MCF 10A (cell line): ENCODE measurements at regions not wholly inside any gene's neighbourhood (a gene's known extent, or its start where the extent isn't known, plus 50 kb on each side); places are given as distances from the start of the nearest gene placed in this dataset.
A peak's percentile ranks its signal among the peaks of the same experiment; 100 is the strongest.
"Not testable (repeated sequence)": the region's sequence is repeated elsewhere in the genome, so short reads cannot be mapped to it uniquely, and the experiment has no call there.

Experiments
- BruUV-seq: library from RNA; stranded (reverse); fragments of 400-500 nt; replicated peaks from 2 replicates; lab custom pipeline; 2021; lab: Mats Ljungman, UMichigan
- CTCF ChIA-PET: fragments of 300-600 bp; sonication (Branson Sonifier 250); formaldehyde crosslinking; extraction: SDS; loops from one replicate; lab custom pipeline; 2021; ENCODE audit warnings: antibody characterized with exemption, inconsistent platforms; lab: Yijun Ruan, JAX
- POLR2A ChIA-PET: fragments of 300-600, 350-650 bp; sonication (Branson Sonifier 250); formaldehyde crosslinking; extraction: SDS; loops from one replicate; lab custom pipeline; 2020; ENCODE audit warnings: antibody characterized with exemption, inconsistent platforms; lab: Yijun Ruan, JAX
- DNase-seq: peaks from one replicate; pipeline ENCODE4 v3.0.0-alpha.2; 2018; ENCODE audit not compliant: unreplicated experiment
- H3K27ac Mint-ChIP-seq: one replicate; pipeline ENCODE4 v1.8.0; 2022; ENCODE audit warnings: mild to moderate bottlenecking, low read depth, mixed read lengths; ENCODE audit not compliant: unreplicated experiment
- H3K27me3 Mint-ChIP-seq: one replicate; pipeline ENCODE4 v1.8.0; 2022; ENCODE audit warnings: mixed read lengths; ENCODE audit not compliant: insufficient read depth, unreplicated experiment
- H3K36me3 Mint-ChIP-seq: one replicate; pipeline ENCODE4 v1.8.0; 2022; ENCODE audit warnings: mild to moderate bottlenecking, moderate library complexity, mixed read lengths; ENCODE audit not compliant: insufficient read depth, unreplicated experiment
- H3K4me1 Mint-ChIP-seq: one replicate; pipeline ENCODE4 v1.8.0; 2022; ENCODE audit warnings: mixed read lengths; ENCODE audit not compliant: insufficient read depth, unreplicated experiment
- H3K4me3 Mint-ChIP-seq: one replicate; pipeline ENCODE4 v1.8.0; 2022; ENCODE audit warnings: mild to moderate bottlenecking, moderate library complexity, mixed read lengths; ENCODE audit not compliant: unreplicated experiment
- H3K9me3 Mint-ChIP-seq: one replicate; pipeline ENCODE4 v1.8.0; 2022; ENCODE audit warnings: mixed read lengths; ENCODE audit not compliant: unreplicated experiment
- intact Hi-C: fragments of 100-400 bp; cut with micrococcal nuclease; formaldehyde crosslinking; loops from 2 replicates; pipeline ENCODE4 v1.14.1; 2022

- H3K4me3 Mint-ChIP-seq, POLR2A ChIA-PET, H3K27ac Mint-ChIP-seq, H3K4me1 Mint-ChIP-seq, H3K27me3 Mint-ChIP-seq, intact Hi-C loops, CTCF ChIA-PET, H3K9me3 Mint-ChIP-seq, DNase-seq, H3K36me3 Mint-ChIP-seq, BruUV-seq: not testable (repeated sequence)
Measured at GRCh38 chr20:26086195-26086594, 389.5 kb upstream of the ZNF337 start.

DNA sequence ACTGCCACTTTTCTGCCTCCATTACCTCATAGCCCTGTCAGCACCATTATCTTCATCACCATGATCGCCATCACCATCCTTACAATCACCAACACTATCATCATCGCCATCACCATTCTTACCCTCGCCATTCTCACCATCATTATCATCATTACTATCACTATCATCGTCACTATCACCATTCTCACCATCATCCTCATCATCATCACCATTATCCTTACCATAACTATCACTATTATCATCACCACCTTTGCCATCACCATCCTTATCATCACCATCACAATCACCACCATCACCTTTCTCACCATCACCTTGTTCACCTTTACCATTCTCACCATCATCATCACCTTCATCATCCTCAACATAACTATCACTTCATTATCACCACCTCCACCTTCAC lies 377.3 kb upstream of the ZNF337 start:
- H3K27ac Mint-ChIP-seq, H3K27me3 Mint-ChIP-seq, H3K9me3 Mint-ChIP-seq, BruUV-seq, H3K4me3 Mint-ChIP-seq, DNase-seq, POLR2A ChIA-PET, H3K36me3 Mint-ChIP-seq, CTCF ChIA-PET, H3K4me1 Mint-ChIP-seq, intact Hi-C loops: not testable (repeated sequence)

DNA sequence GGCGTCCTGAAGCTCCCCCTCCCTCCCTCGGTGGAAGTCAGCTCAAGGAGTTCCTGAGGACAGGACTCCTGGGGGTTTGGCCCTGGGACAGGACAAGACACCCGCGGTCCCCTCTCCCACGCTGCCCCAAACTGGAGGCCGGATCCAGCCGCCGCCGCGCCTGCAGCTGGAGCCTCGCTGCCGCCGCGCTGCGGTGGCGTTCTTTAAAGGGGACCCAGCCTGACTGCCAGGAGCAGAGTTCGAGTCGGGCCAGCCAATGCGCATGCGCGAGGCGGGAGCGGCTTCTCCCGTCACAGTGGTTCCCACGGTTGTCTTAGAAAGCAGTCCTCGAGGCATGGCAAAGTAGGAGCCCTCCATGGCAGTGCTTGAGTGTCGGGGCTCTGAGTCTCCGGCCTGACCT lies 362.7 kb upstream of the ZNF337 start:
- H3K36me3 Mint-ChIP-seq, BruUV-seq, DNase-seq, POLR2A ChIA-PET, H3K4me1 Mint-ChIP-seq, CTCF ChIA-PET, intact Hi-C loops, H3K9me3 Mint-ChIP-seq, H3K27ac Mint-ChIP-seq, H3K27me3 Mint-ChIP-seq, H3K4me3 Mint-ChIP-seq: not testable (repeated sequence)

GRCh38 chr20:26058446-26058845 lies 361.8 kb upstream of the ZNF337 start:
- H3K4me1 Mint-ChIP-seq, CTCF ChIA-PET, BruUV-seq, DNase-seq, H3K27ac Mint-ChIP-seq, H3K9me3 Mint-ChIP-seq, H3K27me3 Mint-ChIP-seq, intact Hi-C loops, H3K36me3 Mint-ChIP-seq, POLR2A ChIA-PET, H3K4me3 Mint-ChIP-seq: not testable (repeated sequence)

- H3K4me3 Mint-ChIP-seq, intact Hi-C loops, H3K4me1 Mint-ChIP-seq, H3K9me3 Mint-ChIP-seq, CTCF ChIA-PET, H3K27me3 Mint-ChIP-seq, H3K36me3 Mint-ChIP-seq, BruUV-seq, H3K27ac Mint-ChIP-seq, DNase-seq, POLR2A ChIA-PET: not testable (repeated sequence)
Measured at GRCh38 chr20:26057135-26057752, 360.6 kb upstream of the ZNF337 start.

GRCh38 chr20:26025792-26026191 lies 329.1 kb upstream of the ZNF337 start:
- POLR2A ChIA-PET, intact Hi-C loops, H3K4me1 Mint-ChIP-seq, CTCF ChIA-PET, BruUV-seq, H3K27ac Mint-ChIP-seq, H3K36me3 Mint-ChIP-seq, H3K4me3 Mint-ChIP-seq, H3K9me3 Mint-ChIP-seq, DNase-seq, H3K27me3 Mint-ChIP-seq: not testable (repeated sequence)

DNA sequence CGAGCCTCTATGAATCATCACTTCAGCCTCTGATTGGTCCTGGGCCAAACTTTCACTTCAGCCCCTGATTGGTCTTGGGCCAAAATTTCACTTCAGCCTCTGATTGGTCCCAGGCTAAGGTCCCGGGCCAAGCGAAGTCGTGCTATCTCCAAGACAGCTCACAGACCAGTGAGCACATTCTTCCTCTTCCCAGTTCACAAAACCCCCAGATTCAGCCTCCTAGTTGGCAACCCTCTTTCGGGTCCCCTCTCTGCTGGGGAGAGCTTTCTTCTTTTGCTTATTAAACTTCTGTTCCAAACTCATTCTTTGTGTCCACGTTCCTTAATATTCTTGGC lies 314.3 kb upstream of the ZNF337 start:
- POLR2A ChIA-PET, CTCF ChIA-PET, H3K9me3 Mint-ChIP-seq, BruUV-seq, H3K27me3 Mint-ChIP-seq, H3K27ac Mint-ChIP-seq, intact Hi-C loops, DNase-seq, H3K36me3 Mint-ChIP-seq, H3K4me1 Mint-ChIP-seq: not testable (repeated sequence)
- H3K4me3 Mint-ChIP-seq, result peak overlapping the region; percentile 98

DNA sequence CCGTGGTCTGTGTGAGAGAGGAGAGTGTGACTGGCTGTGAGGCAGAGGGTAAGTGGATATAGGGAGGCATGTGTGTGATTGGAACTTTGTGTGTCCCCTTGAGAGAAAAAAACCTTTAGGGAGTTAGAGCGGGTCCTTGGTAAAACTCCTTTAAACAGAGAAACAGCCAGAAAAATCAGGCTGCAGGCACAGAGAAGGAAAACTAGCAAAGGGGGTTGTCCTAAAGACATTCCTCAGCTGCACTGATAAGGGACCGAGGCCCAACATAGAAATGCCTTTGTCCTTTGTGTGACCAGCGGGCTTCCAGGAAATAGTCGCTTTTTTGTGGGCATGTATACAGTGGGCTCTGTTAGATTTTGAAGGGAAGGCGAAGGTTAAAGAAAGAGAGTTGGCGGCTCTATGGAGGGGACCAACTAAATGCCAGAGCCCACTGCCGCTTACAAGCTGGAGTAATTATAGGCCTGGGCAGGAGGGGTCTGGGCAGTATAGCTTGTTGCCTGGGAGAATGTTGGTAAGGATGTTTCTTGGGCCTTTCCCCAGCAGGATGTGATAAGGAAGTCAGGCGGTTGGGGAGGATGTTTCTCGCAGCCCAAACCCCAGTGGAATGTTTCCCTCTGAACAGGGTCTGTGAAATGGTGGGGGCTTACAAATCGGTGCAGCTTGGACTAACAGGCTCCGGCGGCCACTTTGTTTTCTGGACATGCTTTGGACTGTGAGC lies 313.7 kb upstream of the ZNF337 start:
- POLR2A ChIA-PET, BruUV-seq: not testable (repeated sequence)

DNA sequence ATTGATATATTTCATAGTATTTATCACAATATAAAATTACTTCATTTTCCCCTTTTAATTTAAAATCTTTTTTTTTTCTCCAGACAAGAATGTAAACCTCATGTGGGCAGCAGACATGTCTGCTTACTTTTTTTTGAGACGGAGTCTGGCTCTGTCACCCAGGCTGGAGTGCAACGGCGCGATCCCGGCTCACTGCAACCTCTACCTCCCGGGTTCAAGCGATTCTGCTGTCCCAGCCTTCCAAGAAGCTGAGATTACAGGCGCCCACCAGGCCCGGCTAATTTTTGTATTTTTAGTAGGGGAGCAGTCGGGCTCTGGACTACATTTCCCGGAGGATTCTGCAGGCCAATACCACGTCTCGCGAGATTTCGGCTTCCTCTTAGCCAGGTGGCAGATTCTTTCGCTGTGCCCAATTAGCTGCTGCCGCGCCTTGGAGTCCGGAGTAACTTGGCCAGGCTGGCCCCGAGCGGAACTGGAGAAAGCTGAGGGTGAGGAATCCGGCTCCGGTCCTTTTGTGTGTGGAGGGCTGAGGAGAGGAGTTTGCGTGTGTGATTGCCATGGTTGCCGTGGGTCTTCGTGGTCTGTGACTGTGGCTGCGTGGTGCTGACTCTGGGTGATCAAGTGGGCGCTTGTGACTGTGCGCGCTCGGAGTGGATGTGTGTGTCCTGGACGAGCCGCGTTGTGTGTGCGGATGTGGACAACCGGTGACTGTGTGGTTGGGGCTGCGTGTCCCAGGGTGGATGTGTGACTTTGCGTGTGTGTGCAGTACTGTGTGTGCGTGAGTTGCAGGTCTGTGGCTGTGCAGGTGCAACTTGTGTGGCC lies 313.0 kb upstream of the ZNF337 start:
- H3K36me3 Mint-ChIP-seq, H3K27me3 Mint-ChIP-seq, CTCF ChIA-PET, H3K9me3 Mint-ChIP-seq, POLR2A ChIA-PET, H3K4me1 Mint-ChIP-seq, intact Hi-C loops: not testable (repeated sequence)
- Mint-ChIP-seq H3K27ac (peak overlapping the region; percentile 90), H3K4me3 (peak overlapping the region; percentile 98)
- TSS peak; percentile 86 for BruUV-seq
- DNase-seq, result peak; percentile 81

More for the DNA sequence above, 313.7 kb upstream of the ZNF337 start:
- CTCF ChIA-PET, H3K4me1 Mint-ChIP-seq, intact Hi-C loops, H3K36me3 Mint-ChIP-seq, H3K9me3 Mint-ChIP-seq, H3K27me3 Mint-ChIP-seq: not testable (repeated sequence)
- peak overlapping the region; percentile 90 for H3K27ac Mint-ChIP-seq
- peak; percentile 13 for DNase-seq
- peak overlapping the region; percentile 98 for H3K4me3 Mint-ChIP-seq
